Skin epidermis (tissue), 12 donors: ENCODE measurements at regions not wholly inside any gene's neighbourhood (a gene's known extent, or its start where the extent isn't known, plus 50 kb on each side); places are given as distances from the start of the nearest gene placed in this dataset.
A peak's percentile ranks its signal among the peaks of the same experiment; 100 is the strongest.
"Not testable (repeated sequence)": the region's sequence is repeated elsewhere in the genome, so short reads cannot be mapped to it uniquely, and the experiment has no call there.

Source experiments
- H3K27ac ChIP-seq, 21 experiments: fragments of 200-600 bp; sonication (generic) in 11 of 21; one replicate each; pipeline ENCODE4 v1.5.0; 2020; ENCODE audit warnings: mild to moderate bottlenecking in 3 of 21, inconsistent platforms in 2 of 21, moderate library complexity in 2 of 21
- H3K4me3 ChIP-seq, 7 experiments: fragments of 200-600 bp; sonication (generic) in 2 of 7; one replicate each; pipeline ENCODE4 v1.5.0; 2020; ENCODE audit warnings: inconsistent platforms in 2 of 7, mild to moderate bottlenecking in 2 of 7, moderate library complexity in 1 of 7

DNA sequence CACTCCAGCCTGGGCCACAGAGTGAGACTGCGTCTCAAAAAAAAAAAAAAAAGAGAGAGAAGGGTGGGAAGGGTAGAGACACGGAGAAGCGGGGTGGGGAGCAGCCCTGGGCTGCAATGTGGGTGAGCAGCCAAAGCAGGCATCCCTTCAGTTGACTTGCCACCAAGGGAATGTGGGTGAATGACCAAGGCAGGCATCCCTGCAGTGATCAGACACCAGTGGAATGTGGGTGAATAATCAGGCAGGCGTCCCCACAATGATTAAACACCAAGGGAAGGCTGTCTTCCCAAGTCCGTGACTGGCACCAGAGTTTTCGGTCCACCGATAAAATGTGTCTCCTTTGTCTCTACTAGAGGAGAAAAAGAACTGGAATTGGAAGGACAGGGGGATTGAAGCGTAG, 69.0 kb upstream of the EZR start:
- H3K27ac ChIP-seq, H3K4me3 ChIP-seq: not testable (repeated sequence)

DNA sequence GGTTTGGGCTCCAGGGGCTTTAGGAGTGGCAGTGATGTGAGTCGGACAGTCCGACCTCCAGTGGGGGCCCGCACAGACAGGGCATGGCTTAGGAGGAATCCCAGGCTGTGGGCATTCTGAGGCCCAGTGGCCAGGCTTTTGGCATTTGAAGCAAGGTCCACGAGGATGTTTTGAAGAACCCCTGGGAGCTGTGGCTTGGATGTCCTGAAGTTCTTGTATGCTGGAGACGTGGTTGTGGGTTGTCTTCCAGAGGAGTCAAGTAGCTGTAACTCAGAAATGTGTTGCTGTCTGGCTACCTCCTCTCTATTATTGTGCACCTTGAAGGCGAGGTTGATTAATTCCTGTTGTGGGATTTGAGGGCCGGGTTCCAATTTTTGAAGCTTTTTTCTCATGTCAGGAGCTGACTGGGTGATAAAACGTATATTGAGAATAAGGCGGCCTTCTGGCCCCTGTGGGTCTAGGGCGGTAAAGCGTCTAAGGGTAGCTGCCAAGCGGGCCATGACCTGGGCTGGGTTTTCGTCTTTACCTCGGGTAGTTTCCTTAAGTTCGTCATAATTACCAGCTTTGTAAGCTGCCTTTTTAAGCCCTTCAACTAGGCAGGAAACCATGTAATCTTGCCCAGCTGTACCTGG, 67.3 kb upstream of the EZR start:
- not testable (repeated sequence) for H3K4me3 ChIP-seq
- H3K27ac ChIP-seq = peak overlapping the region in 1 of 21 experiments; percentile 59

DNA sequence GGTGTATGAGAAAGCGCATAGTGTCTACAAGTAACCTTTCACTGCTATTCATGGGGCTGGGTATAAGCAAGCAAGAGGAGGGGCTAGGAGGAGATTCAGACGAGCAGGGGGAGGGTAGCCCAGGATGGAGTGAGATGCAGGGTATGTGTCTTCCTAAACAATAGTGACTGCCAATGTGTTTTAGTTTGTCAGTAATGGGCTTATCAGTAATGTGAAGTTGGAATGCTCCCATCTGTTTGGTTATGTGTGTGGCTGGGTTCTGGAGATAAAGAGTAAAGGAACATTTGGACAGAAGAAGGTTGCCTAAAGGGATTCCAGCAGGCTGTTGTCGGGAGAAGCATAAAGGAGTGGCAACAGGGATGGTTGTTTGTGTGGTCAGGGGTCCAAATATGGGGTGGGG, 62.7 kb upstream of the EZR start:
- H3K27ac ChIP-seq, H3K4me3 ChIP-seq: not testable (repeated sequence)

DNA sequence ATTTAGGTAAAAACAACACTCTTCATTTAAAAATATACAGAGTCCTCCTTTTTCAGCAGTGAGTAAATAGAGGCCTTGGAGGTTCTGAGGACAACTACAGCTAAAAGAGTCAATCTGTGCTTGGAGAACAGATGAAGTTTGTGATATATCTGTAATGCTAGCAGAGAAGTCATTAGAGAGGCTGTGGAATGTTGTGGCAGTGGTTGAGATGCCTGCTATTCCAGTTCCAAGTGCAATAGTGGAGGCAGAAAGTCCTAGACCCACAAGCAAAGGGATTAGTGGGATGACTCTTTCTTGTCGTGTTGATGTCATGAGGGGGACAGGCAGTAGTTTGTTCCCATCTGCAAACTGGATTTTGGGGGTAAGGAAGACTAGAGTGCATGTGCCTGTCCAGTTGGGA, 62.1 kb upstream of the EZR start:
- H3K4me3 ChIP-seq, H3K27ac ChIP-seq: not testable (repeated sequence)

DNA sequence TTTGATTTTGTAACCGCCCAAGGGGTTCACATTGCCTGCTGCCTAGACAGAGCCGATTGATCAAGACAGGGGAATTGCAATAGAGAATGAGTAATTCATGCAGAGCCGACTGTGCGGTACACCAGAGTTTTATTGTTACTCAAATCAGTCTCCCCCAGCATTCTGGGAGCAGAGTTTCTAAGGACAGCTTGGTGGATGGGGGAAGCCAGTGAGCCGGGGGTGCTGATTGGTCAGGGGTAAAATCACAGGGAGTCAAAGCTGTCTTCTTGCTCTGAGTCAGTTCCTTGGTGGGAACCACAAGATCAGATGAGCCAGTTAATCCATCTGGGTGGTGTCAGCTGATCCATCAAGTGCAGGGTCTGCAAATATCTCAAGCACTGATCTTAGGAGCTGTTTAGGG, 60.0 kb upstream of the EZR start:
- Histone ChIP-seq H3K4me3 (no peak overlapping the region), H3K27ac (no peak overlapping the region)

DNA sequence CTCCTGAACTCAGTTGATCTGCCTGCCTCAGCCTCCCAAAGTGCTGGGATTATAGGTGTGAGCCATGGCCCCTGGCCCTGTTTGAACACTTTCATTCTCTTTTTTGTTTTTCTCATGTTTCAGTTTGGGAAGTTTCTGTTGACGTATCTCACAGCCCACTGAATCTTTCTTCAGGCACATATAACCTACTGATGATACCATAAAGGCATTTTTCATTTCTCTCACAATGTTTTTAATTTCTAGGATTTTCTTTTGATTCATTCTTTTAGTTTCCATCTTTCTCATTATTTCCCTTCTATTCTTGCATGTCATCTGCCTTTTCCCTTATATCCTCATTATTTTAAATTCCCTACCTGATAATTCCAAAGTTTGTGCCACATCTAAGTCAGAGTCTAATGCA, 58.5 kb upstream of the EZR start:
- Histone ChIP-seq H3K4me3 (no peak overlapping the region), H3K27ac (no peak overlapping the region)

DNA sequence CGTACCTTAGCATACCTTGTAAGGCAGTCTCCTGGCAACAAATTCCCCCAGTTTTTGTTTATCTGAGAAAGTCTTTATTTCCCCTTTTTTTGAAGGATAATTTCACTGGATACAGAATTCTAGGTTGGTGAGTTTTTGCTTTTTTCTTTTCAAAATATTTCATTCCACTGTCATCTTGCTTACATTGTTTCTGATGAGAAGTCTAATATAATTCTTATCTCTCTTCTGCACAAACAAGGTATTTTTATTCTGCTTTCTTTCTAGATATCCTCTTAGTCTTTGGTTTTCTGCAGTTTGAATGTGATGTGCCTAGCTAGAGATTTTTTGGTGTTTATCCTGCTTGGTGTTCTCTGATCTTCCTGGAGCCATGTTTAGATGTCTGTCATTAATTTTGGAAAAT, 57.7 kb upstream of the EZR start:
- no peak overlapping the region for H3K4me3 ChIP-seq

DNA sequence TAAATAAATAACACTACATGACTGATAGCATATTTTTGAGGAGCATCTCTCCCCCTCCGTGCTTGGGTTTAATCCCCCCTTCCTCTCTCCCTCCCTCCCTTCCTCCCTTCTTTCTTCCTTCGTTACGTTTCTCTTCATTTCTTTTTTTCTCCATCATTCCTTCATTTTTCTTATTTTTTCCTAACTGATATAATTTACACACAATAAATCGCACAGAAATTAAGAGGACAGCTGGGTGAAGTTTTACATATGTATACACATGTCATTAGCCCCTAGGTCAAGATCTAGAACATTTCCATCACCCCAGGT, 51.4 kb upstream of the EZR start:
- Histone ChIP-seq H3K27ac (peak overlapping the region in 13 of 21 experiments; percentile 78 to 97 (median 91)), H3K4me3 (peak overlapping the region in 1 of 7 experiments; percentile 34)

More for the DNA sequence above, 57.7 kb upstream of the EZR start:
- no peak overlapping the region for H3K27ac ChIP-seq

DNA sequence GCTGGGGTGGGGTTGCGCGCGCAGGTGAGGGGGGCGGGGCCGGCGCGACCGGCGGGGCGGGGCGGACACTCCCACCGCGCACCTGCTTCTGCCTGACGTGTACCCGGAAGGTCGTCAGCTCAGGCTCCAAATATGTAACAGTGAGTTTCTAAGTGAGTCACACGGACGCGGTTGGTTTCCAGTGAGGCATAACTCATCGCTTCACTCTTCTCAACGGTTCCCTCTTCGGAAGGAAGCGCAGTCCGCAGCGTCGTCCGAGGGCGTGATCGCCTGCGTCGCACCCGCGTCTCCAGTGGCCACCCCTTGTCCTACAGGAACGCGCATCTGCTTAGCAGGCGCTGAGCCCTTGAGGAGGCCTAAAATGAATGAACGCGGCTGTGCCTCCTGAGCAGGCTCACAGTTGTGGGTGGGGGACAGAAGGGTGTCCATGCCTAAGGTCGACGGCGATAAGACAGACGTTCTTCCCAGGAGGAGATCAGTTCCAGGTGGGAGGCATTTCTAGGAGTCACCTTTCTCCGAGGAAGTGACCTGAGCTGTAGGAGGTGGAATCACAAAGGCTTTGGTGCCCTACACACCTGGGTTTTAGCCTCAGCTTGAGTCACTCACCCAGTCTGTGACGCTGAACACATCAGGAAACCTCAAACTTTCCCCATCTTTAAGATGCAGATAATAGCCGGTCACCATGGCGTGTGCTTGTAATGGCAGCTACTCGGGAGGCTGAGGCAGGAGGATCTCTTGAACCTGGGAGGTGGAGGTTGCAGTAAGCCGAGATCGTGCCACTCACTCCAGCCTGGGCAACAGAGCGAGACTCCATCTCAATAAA, 50.9 kb upstream of the EZR start:
- peak overlapping the region; percentile 18 to 40 (median 34) for H3K4me3 ChIP-seq
- peak overlapping the region in 20 of 21 experiments; percentile 78 to 97 (median 90) for H3K27ac ChIP-seq

DNA sequence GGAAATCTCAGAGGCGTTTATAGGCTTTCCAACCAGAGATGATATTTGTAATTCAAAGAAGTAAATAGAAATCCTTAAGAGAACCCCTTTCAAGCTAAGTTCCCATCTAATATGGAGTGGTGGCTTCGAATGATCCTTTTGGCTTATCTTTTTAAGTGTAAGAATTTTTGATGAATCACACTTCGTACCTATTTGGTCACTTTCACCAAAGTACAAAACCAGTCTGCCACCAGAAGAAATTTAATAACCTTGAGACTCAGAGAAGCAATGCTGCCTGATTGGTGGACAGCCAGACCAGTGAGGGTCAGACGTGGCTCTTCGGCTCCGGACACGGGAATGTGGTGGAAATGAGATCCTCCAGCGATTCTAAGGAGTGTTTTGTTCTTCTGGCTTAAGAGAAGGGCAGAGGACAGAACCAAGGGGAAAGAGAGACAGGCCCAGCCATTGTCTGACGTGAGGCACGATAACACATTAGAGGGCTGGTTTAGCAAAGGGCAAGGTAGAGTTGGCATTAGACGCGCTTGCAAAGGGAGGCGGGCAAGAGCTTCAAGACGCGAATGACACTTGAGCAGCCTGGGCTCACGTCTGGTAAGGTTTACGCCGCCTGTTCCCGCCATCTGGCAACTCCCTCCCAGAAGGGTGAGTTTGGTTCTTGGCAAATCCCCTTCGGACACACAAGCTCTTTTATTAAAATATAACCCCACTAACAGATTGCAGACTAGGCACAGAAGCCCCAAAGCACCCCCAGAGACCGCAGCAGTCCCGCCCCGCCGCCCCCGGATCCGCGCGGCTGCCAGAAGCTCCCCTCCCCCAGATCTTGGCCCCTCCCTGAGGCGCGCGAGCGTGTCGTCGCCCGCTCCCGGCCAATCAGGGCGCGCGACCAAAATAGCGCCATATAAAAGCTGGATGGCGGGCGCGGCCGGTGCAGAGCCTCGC, 50.0 kb upstream of the EZR start:
- Histone ChIP-seq H3K27ac (peak overlapping the region in 20 of 21 experiments; percentile 59 to 97 (median 89)), H3K4me3 (peak overlapping the region; percentile 18 to 40 (median 34))
